DOHH2 (cell line): ENCODE measurements at regions not wholly inside any gene's neighbourhood (a gene's known extent, or its start where the extent isn't known, plus 50 kb on each side); places are given as distances from the start of the nearest gene placed in this dataset.

Experiments used
- H3F3A ChIP-seq: fragments of 200-600 bp; sonication (generic), shearing (Covaris generic); 2 replicates; pipeline ENCODE4 v1.6.0; 2016; ENCODE audit warnings: antibody characterized with exemption, mild to moderate bottlenecking; ENCODE audit not compliant: control insufficient read depth, insufficient read depth
- H3K27ac ChIP-seq: fragments of 200-600 bp; sonication (generic); 2 replicates; pipeline ENCODE4 v1.5.1; 2014; ENCODE audit warnings: low read depth, mild to moderate bottlenecking, low read length, moderate library complexity
- H3K27me3 ChIP-seq: fragments of 200-600 bp; sonication (generic); 2 replicates; pipeline ENCODE4 v1.6.1; 2014; ENCODE audit warnings: mild to moderate bottlenecking, low read length, mixed read lengths; ENCODE audit not compliant: control insufficient read depth
- H3K36me3 ChIP-seq: fragments of 200-600 bp; sonication (generic); 2 replicates; pipeline ENCODE4 v1.6.1; 2014; ENCODE audit warnings: mild to moderate bottlenecking, low read length, moderate library complexity, mixed read lengths; ENCODE audit not compliant: control insufficient read depth
- H3K4me1 ChIP-seq: fragments of 200-600 bp; sonication (generic); 2 replicates; pipeline ENCODE4 v1.6.1; 2014; ENCODE audit warnings: mild to moderate bottlenecking, low read length, mixed read lengths; ENCODE audit not compliant: control insufficient read depth
- H3K4me2 ChIP-seq: fragments of 200-600 bp; sonication (generic); 2 replicates; pipeline ENCODE4 v1.6.0; 2014; ENCODE audit warnings: mild to moderate bottlenecking, low read length, moderate library complexity
- H3K4me3 ChIP-seq: fragments of 200-600 bp; sonication (generic); 2 replicates; pipeline ENCODE4 v1.5.1; 2014; ENCODE audit warnings: mild to moderate bottlenecking, low read length, mixed read lengths
- H3K79me2 ChIP-seq: fragments of 200-600 bp; sonication (generic); 2 replicates; pipeline ENCODE4 v1.6.1; 2014; ENCODE audit warnings: mild to moderate bottlenecking, low read length, mixed read lengths; ENCODE audit not compliant: control insufficient read depth
- H3K9me2 ChIP-seq: fragments of 200-600 bp; sonication (generic); replicated peaks from 2 replicates; pipeline ENCODE4 v1.6.1; 2014; ENCODE audit warnings: mild to moderate bottlenecking, low read length, mixed read lengths; ENCODE audit not compliant: control insufficient read depth
- H3K9me3 ChIP-seq: fragments of 200-600 bp; sonication (generic); 2 replicates; pipeline ENCODE4 v1.6.1; 2014; ENCODE audit warnings: antibody characterized with exemption, low read length, mixed read lengths; ENCODE audit not compliant: control insufficient read depth, insufficient read depth
- H4K20me1 ChIP-seq: fragments of 200-600 bp; sonication (generic); 2 replicates; pipeline ENCODE4 v1.6.0; 2014; ENCODE audit warnings: low read depth, mild to moderate bottlenecking, antibody characterized with exemption, low read length, moderate library complexity; ENCODE audit not compliant: control insufficient read depth, insufficient read depth
- EZH2phosphoT487 ChIP-seq: fragments of 200-600 bp; sonication (generic); IDR thresholded peaks from 2 replicates; pipeline ENCODE4 v1.6.1; 2017; ENCODE audit warnings: borderline replicate concordance, mild to moderate bottlenecking, antibody characterized with exemption, low read length, moderate library complexity, mixed read lengths
- TF ChIP-seq, protein P1 (sequence below): fragments of 200-600 bp; sonication (generic); IDR thresholded peaks from one replicate; pipeline ENCODE4 v1.5.1; 2014; ENCODE audit warnings: antibody characterized with exemption, mild to moderate bottlenecking, low read depth, low read length; ENCODE audit not compliant: poor library complexity, severe bottlenecking

DNA sequence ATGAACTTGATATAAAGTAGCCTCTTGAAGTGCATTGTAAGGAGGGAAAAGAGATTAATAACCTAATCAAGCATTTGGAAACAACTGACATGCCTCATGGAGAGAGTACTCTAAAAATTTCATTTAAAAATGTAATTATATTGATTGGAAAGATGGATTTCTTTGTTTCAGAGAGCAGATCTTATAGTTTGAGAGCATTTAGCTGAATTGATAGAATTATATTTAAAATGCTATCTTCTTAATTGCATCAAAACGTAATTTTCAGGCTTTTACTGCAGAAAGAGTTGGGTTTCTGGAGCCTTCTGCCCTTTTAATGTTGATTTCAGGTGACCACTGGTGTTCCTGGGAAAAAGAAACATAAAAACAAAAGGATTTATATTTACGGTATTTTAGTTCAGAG lies 130.6 kb downstream of the EDN3 start:
- Histone ChIP-seq H3K36me3 (no peaks in the 10 kb centered on the region), H3K27ac (no peak overlapping the region), H3K9me3 (no peaks in the 10 kb centered on the region), H3K4me3 (no peak overlapping the region), H3K79me2 (no peaks in the 10 kb centered on the region), H3K9me2 (no peaks in the 10 kb centered on the region), H3F3A (no peaks in the 10 kb centered on the region), H3K27me3 (peaks cover 10% of the 10 kb centered on the region), H3K4me1 (no peaks in the 10 kb centered on the region), H3K4me2 (no peak overlapping the region), H4K20me1 (no peaks in the 10 kb centered on the region)
- no peak for TF ChIP-seq EZH2phosphoT487
- TF ChIP-seq, protein P1, sequence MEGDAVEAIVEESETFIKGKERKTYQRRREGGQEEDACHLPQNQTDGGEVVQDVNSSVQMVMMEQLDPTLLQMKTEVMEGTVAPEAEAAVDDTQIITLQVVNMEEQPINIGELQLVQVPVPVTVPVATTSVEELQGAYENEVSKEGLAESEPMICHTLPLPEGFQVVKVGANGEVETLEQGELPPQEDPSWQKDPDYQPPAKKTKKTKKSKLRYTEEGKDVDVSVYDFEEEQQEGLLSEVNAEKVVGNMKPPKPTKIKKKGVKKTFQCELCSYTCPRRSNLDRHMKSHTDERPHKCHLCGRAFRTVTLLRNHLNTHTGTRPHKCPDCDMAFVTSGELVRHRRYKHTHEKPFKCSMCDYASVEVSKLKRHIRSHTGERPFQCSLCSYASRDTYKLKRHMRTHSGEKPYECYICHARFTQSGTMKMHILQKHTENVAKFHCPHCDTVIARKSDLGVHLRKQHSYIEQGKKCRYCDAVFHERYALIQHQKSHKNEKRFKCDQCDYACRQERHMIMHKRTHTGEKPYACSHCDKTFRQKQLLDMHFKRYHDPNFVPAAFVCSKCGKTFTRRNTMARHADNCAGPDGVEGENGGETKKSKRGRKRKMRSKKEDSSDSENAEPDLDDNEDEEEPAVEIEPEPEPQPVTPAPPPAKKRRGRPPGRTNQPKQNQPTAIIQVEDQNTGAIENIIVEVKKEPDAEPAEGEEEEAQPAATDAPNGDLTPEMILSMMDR, result no peak

DNA sequence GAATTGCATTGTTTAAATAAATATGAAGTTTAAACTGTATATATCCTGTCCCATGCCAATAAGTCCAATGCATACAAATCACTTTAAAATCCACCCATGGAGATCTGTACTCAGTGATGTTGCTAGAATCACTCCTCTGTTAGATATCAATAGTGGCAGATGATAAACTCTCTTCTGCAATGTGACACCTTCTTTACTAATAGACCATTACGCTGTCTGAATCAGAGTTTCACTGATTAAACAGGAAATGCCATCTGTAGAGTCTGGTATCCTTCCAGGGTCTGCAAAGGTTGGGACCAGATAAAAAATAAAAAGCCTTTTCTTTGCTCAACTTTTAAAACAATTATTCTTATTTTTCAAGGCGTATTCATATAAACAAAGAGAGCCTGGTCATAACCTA lies 134.5 kb downstream of the EDN3 start:
- Histone ChIP-seq H3F3A (no peaks in the 10 kb centered on the region), H4K20me1 (no peaks in the 10 kb centered on the region), H3K36me3 (no peaks in the 10 kb centered on the region), H3K27me3 (peaks cover 10% of the 10 kb centered on the region), H3K9me3 (no peaks in the 10 kb centered on the region), H3K79me2 (no peaks in the 10 kb centered on the region), H3K9me2 (no peaks in the 10 kb centered on the region), H3K4me2 (no peak overlapping the region), H3K4me1 (no peaks in the 10 kb centered on the region), H3K27ac (no peak overlapping the region), H3K4me3 (no peak overlapping the region)
- no peak for TF ChIP-seq EZH2phosphoT487

DNA sequence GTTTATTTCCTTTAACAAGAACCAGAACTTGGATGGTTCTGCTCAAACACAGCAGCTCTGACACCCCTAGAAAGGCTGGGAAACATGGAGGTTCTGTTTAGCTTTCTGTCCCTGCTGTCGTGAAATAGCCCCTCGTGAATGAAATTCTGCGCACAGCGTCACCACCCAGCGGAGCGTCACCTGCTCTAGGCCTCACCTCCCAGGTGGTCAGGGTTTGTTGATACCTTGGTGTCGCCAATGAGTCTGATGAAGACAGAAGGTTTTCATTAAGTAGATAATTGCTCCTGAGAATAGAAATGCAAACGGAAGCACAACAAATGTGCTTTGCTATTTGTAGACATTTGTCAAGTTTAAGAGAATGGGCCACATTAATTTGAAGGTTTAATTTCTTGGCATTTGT lies 135.1 kb downstream of the EDN3 start:
- Histone ChIP-seq H3K4me2 (no peak overlapping the region), H3F3A (no peaks in the 10 kb centered on the region), H3K9me3 (no peaks in the 10 kb centered on the region), H3K27me3 (peaks cover 10% of the 10 kb centered on the region), H4K20me1 (no peaks in the 10 kb centered on the region), H3K36me3 (no peaks in the 10 kb centered on the region), H3K4me3 (no peak overlapping the region), H3K9me2 (no peaks in the 10 kb centered on the region), H3K4me1 (no peaks in the 10 kb centered on the region), H3K79me2 (no peaks in the 10 kb centered on the region), H3K27ac (no peak overlapping the region)
- TF ChIP-seq, protein P1, result no peak
- no peak for TF ChIP-seq EZH2phosphoT487

DNA sequence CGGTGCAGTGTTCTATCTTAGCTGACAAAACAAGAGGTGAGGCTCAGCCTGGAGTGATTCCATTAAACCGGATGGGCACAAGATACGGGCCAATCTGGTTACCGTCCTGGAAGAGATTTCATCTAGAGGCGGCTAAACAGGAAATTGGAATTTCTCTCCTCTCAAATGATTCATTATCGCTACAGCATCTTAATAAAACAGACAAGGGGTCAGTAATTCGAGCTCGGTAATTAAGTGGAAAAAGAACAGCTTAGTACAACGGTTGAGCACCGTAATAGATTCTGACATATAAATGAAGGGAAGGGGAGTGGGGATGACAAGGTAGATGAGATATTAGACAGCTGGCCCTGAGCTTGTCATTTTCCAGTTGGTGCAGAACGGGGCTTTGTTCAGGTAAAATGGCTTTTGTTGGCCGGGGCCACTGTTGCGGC lies 137.2 kb downstream of the EDN3 start:
- H3K4me3 ChIP-seq, result no peak overlapping the region
- H3K4me1 ChIP-seq, result no peaks in the 10 kb centered on the region
- no peaks in the 10 kb centered on the region for H4K20me1 ChIP-seq
- TF ChIP-seq EZH2phosphoT487, result no peak
- TF ChIP-seq, protein P1, result no peak
- peaks cover 6% of the 10 kb centered on the region; the same call in 1 of the 2 replicates for H3K27me3 ChIP-seq
- H3K9me2 ChIP-seq, result no peaks in the 10 kb centered on the region
- H3F3A ChIP-seq, result no peaks in the 10 kb centered on the region
- no peaks in the 10 kb centered on the region for H3K36me3 ChIP-seq
- no peaks in the 10 kb centered on the region for H3K9me3 ChIP-seq
- H3K4me2 ChIP-seq, result no peak overlapping the region
- H3K79me2 ChIP-seq, result no peaks in the 10 kb centered on the region
- H3K27ac ChIP-seq, result no peak overlapping the region
